IMR-90 (cell line): ENCODE measurements at regions not wholly inside any gene's neighbourhood (a gene's known extent, or its start where the extent isn't known, plus 50 kb on each side); places are given as distances from the start of the nearest gene placed in this dataset.

Source experiments
- ATAC-seq: fragments of 200-7000 bp; cut with Tn5 transposase; 2 replicates; pipeline ENCODE4 v1.9.1; 2020; ENCODE audit warnings: low read depth, mild to moderate bottlenecking, moderate library complexity
- BruUV-seq: library from RNA; stranded (reverse); fragments of 400-500 nt; replicated peaks from 2 replicates; lab custom pipeline; 2021; lab: Mats Ljungman, UMichigan
- CTCF ChIA-PET: fragments of 300-600 bp; formaldehyde crosslinking; extraction: SDS; loops from one replicate; lab custom pipeline; 2021; ENCODE audit warnings: antibody characterized with exemption; lab: Yijun Ruan, JAX
- POLR2A ChIA-PET: fragments of 300-600 bp; sonication (Branson Sonifier 250); formaldehyde crosslinking; loops from one replicate; lab custom pipeline; 2022; ENCODE audit warnings: antibody characterized with exemption; ENCODE audit not compliant: unreplicated experiment; lab: Charles Lee
- DNase-seq: peaks from one replicate; pipeline ENCODE4 v3.0.0; 2013
- H2AFZ ChIP-seq: replicated peaks from 2 replicates; pipeline ENCODE3; 2013; ENCODE audit warnings: low read length, mild to moderate bottlenecking; ENCODE audit not compliant: poor library complexity
- H2AK5ac ChIP-seq: 2 replicates; pipeline ENCODE4 v1.6.1; 2013; ENCODE audit warnings: low read depth, low read length, inconsistent platforms
- H2AK9ac ChIP-seq: replicated peaks from 2 replicates; pipeline ENCODE3; 2013; ENCODE audit warnings: mild to moderate bottlenecking, low read depth, low read length, moderate library complexity; ENCODE audit not compliant: poor library complexity
- H2BK120ac ChIP-seq: 2 replicates; pipeline ENCODE4 v1.6.1; 2013; ENCODE audit warnings: low read depth, low read length, inconsistent platforms
- H2BK15ac ChIP-seq: 3 replicates; pipeline ENCODE4 v1.6.1; 2013; ENCODE audit warnings: low read depth, low read length, inconsistent platforms
- H2BK20ac ChIP-seq: 2 replicates; pipeline ENCODE4 v1.6.1; 2013; ENCODE audit warnings: low read depth, mild to moderate bottlenecking, inconsistent platforms, low read length, moderate library complexity
- H2BK5ac ChIP-seq: 2 replicates; pipeline ENCODE4 v1.6.1; 2013; ENCODE audit warnings: mild to moderate bottlenecking, low read depth, low read length, inconsistent platforms; ENCODE audit not compliant: poor library complexity, severe bottlenecking
- H3K14ac ChIP-seq: replicated peaks from 2 replicates; pipeline ENCODE4 v1.6.1; 2013; ENCODE audit warnings: low read depth, low read length, inconsistent platforms
- H3K18ac ChIP-seq: 2 replicates; pipeline ENCODE4 v1.6.1; 2013; ENCODE audit warnings: low read depth, low read length, control low read depth
- H3K23ac ChIP-seq: 2 replicates; pipeline ENCODE4 v1.6.1; 2013; ENCODE audit warnings: low read depth, low read length, inconsistent platforms
- H3K27ac ChIP-seq: 2 replicates; pipeline ENCODE4 v1.5.1; 2013; ENCODE audit warnings: mild to moderate bottlenecking, control low read depth, low read length; ENCODE audit not compliant: insufficient read depth
- H3K27me3 ChIP-seq: 2 replicates; pipeline ENCODE4 v1.6.1; 2013; ENCODE audit warnings: low read length; ENCODE audit not compliant: control insufficient read depth, insufficient read depth
- H3K36me3 ChIP-seq: 2 replicates; pipeline ENCODE4 v1.6.1; 2013; ENCODE audit warnings: low read length, mixed read lengths; ENCODE audit not compliant: control insufficient read depth, insufficient read depth
- H3K4ac ChIP-seq: 2 replicates; pipeline ENCODE4 v1.6.1; 2013; ENCODE audit warnings: low read depth, low read length, inconsistent platforms
- H3K4me1 ChIP-seq: 2 replicates; pipeline ENCODE4 v1.6.1; 2013; ENCODE audit warnings: low read length, mixed read lengths; ENCODE audit not compliant: control insufficient read depth, insufficient read depth
- H3K4me2 ChIP-seq: 2 replicates; pipeline ENCODE4 v1.6.1; 2013; ENCODE audit warnings: low read depth, mild to moderate bottlenecking, control low read depth, low read length, moderate library complexity
- H3K4me3 ChIP-seq: 2 replicates; pipeline ENCODE4 v1.5.1; 2013; ENCODE audit warnings: low read depth, mild to moderate bottlenecking, control low read depth, low read length, moderate library complexity; ENCODE audit not compliant: insufficient read depth
- H3K56ac ChIP-seq: 2 replicates; pipeline ENCODE4 v1.6.1; 2013; ENCODE audit warnings: low read length, inconsistent platforms; ENCODE audit not compliant: insufficient read depth; ENCODE audit errors: extremely low read depth
- H3K79me1 ChIP-seq, 2 experiments: 2 replicates each; pipeline ENCODE4 v1.6.1; 2013; ENCODE audit warnings: low read length in 2 of 2, inconsistent platforms in 1 of 2, low read depth in 1 of 2
- H3K9ac ChIP-seq: 2 replicates; pipeline ENCODE4 v1.6.1; 2013; ENCODE audit warnings: low read depth, low read length, control low read depth
- H3K9me1 ChIP-seq: 2 replicates; pipeline ENCODE4 v1.6.1; 2013; ENCODE audit warnings: low read length, inconsistent platforms; ENCODE audit not compliant: insufficient read depth
- H3K9me3 ChIP-seq: 2 replicates; pipeline ENCODE4 v1.6.1; 2013; ENCODE audit warnings: low read length; ENCODE audit not compliant: control insufficient read depth, insufficient read depth
- H4K20me1 ChIP-seq: 2 replicates; pipeline ENCODE4 v1.6.1; 2013; ENCODE audit warnings: low read length, inconsistent platforms; ENCODE audit not compliant: insufficient read depth
- H4K5ac ChIP-seq: 2 replicates; pipeline ENCODE4 v1.6.1; 2013; ENCODE audit warnings: mild to moderate bottlenecking, low read depth, low read length, control low read depth
- H4K8ac ChIP-seq, 2 experiments: 2 replicates each; pipeline ENCODE4 v1.6.1; 2013; ENCODE audit warnings: low read depth in 2 of 2, low read length in 2 of 2, control low read depth in 1 of 2, inconsistent platforms in 1 of 2
- H4K91ac ChIP-seq: 2 replicates; pipeline ENCODE4 v1.6.1; 2013; ENCODE audit warnings: low read depth, low read length, inconsistent platforms; ENCODE audit not compliant: insufficient read depth
- BHLHE40 ChIP-seq: fragments of 150-350 bp; IDR thresholded peaks from 2 replicates; pipeline ENCODE4 v1.6.1; 2016; ENCODE audit warnings: mild to moderate bottlenecking, low read depth, low read length
- POLR2A ChIP-seq: IDR thresholded peaks from 2 replicates; pipeline ENCODE4 v1.6.1; 2012; ENCODE audit warnings: mild to moderate bottlenecking, low read depth, low read length
- WGBS, 2 experiments: methylation state at CpG; one replicate each; pipeline versions ENCODE4 v1.1.5 to v1.1.7; 2013; ENCODE audit warnings: missing lambda C conversion rate in 2 of 2; ENCODE audit not compliant: insufficient read length in 1 of 2; ENCODE audit errors: extremely low coverage in 2 of 2; 5-methylcytosine and 5-hydroxymethylcytosine counted together
- dilution Hi-C: fragments of 300-500 bp; cut with HindIII; formaldehyde crosslinking; loops from one replicate; pipeline ENCODE4 v1.14.3; 2018; ENCODE audit warnings: low sequenced_read_pairs; ENCODE audit not compliant: unreplicated experiment
- in situ Hi-C: fragments of 300-500 bp; cut with MboI; formaldehyde crosslinking; loops from 3 replicates; pipeline ENCODE4 v1.14.3; 2019; ENCODE audit warnings: low sequenced_read_pairs, inconsistent platforms, mixed read lengths
- intact Hi-C: fragments of 100-400 bp; cut with micrococcal nuclease; formaldehyde crosslinking; loops from 2 replicates; pipeline ENCODE4 v1.10.0; 2022

GRCh38 chr17:77318491-77319210 is 177.9 kb downstream of the SEC14L1 start:
- peak overlapping the region; percentile 100 for H2BK15ac ChIP-seq
- peak overlapping the region; percentile 98 for H2BK120ac ChIP-seq
- no peaks in the 10 kb centered on the region for H3K27me3 ChIP-seq
- intact Hi-C loops (no loop called here), dilution Hi-C loops (no loop called here), in situ Hi-C loops (no loop called here)
- peak overlapping the region; percentile 91 for H2BK5ac ChIP-seq
- peak overlapping the region; percentile 99 for H2BK20ac ChIP-seq
- peak overlapping the region; percentile 95 for H3K23ac ChIP-seq
- peak overlapping the region; percentile 63 for H3K4me2 ChIP-seq
- H4K91ac ChIP-seq, result peak overlapping the region; percentile 95
- no peak for ATAC-seq
- peaks cover 17 to 80% of the 10 kb centered on the region in 2 experiments for H3K79me1 ChIP-seq
- BruUV-seq, result no TSS peak
- H3K9me3 ChIP-seq, result no peaks in the 10 kb centered on the region
- peak overlapping the region; percentile 96 for H4K8ac ChIP-seq
- peak; percentile 29 for DNase-seq
- H3K27ac ChIP-seq, result peak overlapping the region; percentile 96
- POLR2A ChIA-PET, result no interaction called here
- H3K36me3 ChIP-seq, result no peaks in the 10 kb centered on the region
- CTCF ChIA-PET, result no interaction called here
- peaks cover 26% of the 10 kb centered on the region for H3K9me1 ChIP-seq
- H3K14ac ChIP-seq, result peak overlapping the region; percentile 97
- peak overlapping the region; percentile 86 for H3K18ac ChIP-seq
- H2AK5ac ChIP-seq, result peak overlapping the region; percentile 95
- peaks cover 55% of the 10 kb centered on the region for H3K4me1 ChIP-seq
- H4K5ac ChIP-seq, result peak overlapping the region; percentile 89
- peak overlapping the region; percentile 93 for H2AK9ac ChIP-seq
- peak overlapping the region; percentile 84 for H3K4ac ChIP-seq
- TF ChIP-seq POLR2A (peak; percentile 9; the same call in 1 of the 2 replicates), BHLHE40 (no peak)
- peak overlapping the region; percentile 70 for H3K56ac ChIP-seq
- H3K9ac ChIP-seq, result peak overlapping the region; percentile 53
- peaks cover 4% of the 10 kb centered on the region; the same call in 1 of the 2 replicates for H4K20me1 ChIP-seq
- WGBS, 2 experiments, result 92% methylated on average over 7 of the region's 14 CpGs; no CpG with 5 or more reads in 1 of the 2 experiments
- no peak overlapping the region for H3K4me3 ChIP-seq
- peak overlapping the region; percentile 76 for H2AFZ ChIP-seq
